ES-I3 (cell line): ENCODE measurements at regions not wholly inside any gene's neighbourhood (a gene's known extent, or its start where the extent isn't known, plus 50 kb on each side); places are given as distances from the start of the nearest gene placed in this dataset.
"Not testable (repeated sequence)": the region's sequence is repeated elsewhere in the genome, so short reads cannot be mapped to it uniquely, and the experiment has no call there.

Source experiments
- H3K36me3 ChIP-seq: 2 replicates; pipeline ENCODE4 v1.6.1; 2013; ENCODE audit warnings: mild to moderate bottlenecking, low read length, control low read depth, moderate library complexity; ENCODE audit not compliant: insufficient read depth
- H3K4me1 ChIP-seq: 2 replicates; pipeline ENCODE4 v1.6.1; 2013; ENCODE audit warnings: mild to moderate bottlenecking, control low read depth, low read length; ENCODE audit not compliant: insufficient read depth
- H3K9ac ChIP-seq: 2 replicates; pipeline ENCODE4 v1.6.1; 2013; ENCODE audit warnings: low read depth, mild to moderate bottlenecking, low read length, moderate library complexity
- H3K9me3 ChIP-seq: 2 replicates; pipeline ENCODE4 v1.6.1; 2013; ENCODE audit warnings: mild to moderate bottlenecking, low read length, moderate library complexity; ENCODE audit not compliant: control insufficient read depth, insufficient read depth

DNA sequence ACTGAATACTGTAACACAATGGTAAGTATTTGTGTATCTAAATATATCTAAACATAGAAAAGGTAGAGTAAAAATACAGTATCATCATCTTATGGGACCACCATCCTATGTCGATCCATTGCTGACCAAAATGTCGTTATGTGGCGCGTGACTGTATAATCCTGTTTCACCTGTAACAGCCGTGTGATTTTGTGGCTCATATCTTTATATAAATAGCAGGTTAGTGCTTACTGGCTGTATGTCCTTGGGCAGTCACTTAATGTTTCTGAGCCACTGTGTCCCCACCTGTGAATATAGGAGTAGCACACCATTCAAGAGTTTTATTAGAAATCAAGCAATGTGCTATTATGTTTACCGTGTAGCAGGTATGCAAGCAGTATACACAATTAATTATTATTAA lies 226.2 kb upstream of the FAT1 start:
- Histone ChIP-seq H3K9me3 (no peaks in the 10 kb centered on the region), H3K36me3 (no peaks in the 10 kb centered on the region), H3K4me1 (peaks cover 3% of the 10 kb centered on the region; the same call in 1 of the 2 replicates), H3K9ac (no peak overlapping the region)

DNA sequence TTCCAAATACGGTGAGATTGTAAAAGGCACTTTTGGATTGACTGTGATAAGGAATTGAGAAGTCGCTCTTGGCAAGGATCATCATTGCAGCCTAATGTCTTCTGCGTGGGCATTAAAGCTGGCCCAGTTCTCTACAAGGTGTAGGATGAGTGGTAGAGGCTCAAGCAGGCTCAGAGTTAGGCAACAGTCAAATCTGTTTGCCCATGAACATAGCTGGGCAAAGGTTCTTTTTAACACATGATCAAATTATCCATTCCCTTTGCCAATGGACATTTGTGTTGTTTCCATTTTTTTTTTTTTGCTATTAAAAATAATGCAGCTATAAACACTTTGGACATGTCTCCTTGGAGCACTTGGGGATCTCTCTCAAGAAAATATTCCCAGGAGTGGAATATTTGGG lies 229.1 kb upstream of the FAT1 start:
- Histone ChIP-seq H3K4me1 (peaks cover 3% of the 10 kb centered on the region; the same call in 1 of the 2 replicates), H3K9me3 (no peaks in the 10 kb centered on the region), H3K36me3 (no peaks in the 10 kb centered on the region), H3K9ac (no peak overlapping the region)

DNA sequence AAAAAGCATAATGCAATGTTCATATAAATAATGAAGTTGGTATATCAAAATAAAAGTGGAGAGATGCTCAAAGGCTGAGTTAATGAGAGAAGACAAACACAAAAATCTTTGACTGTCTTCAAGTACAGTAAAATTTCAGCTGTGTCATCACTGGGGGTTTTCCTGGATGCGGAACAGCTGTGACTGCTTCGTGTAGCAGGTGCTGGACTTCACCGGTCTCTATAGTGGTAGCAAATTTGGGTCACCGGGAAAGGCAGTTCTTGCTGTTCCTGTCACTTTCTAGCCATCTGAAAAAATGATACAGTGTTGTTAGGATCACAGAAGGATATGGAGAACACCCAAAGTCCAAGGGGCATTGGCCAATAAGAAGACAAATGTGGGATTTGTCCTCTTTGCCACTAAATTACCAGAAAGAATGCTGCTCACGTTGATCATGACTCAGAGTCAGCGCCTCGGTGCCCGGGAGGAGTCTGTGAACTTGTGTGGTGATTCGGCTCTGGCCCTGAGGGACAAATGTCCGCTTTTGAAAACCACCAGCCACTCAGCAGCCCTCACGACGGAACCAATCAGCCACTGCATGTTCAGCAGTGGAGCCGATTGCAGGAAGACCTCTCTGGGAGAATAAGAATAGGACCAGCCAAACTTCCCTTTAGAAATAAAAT lies 230.1 kb upstream of the FAT1 start:
- H3K36me3 ChIP-seq = no peaks in the 10 kb centered on the region
- H3K4me1 ChIP-seq = peaks cover 1% of the 10 kb centered on the region; the same call in 1 of the 2 replicates
- no peaks in the 10 kb centered on the region for H3K9me3 ChIP-seq
- H3K9ac ChIP-seq = no peak overlapping the region

DNA sequence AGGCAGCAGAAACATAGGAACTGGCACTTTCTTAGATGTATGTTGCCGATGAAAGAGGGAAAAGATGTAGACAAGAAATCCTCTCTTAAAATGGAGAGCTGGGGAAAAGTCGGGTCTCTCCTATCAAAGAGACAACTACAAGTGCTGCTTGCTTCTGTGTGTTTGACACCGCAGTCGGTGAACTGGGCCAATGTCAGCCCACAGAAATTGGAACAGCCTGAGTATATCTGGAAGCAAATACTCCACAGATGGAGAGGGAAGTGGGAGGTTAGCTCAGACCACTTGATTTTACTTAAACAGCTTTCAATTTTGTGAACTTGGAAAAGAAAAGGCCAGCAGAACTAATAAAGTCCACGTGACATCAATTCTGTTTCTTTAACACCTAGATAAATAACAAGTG lies 230.9 kb upstream of the FAT1 start:
- H3K9ac ChIP-seq = no peak overlapping the region
- no peaks in the 10 kb centered on the region for H3K4me1 ChIP-seq
- no peaks in the 10 kb centered on the region for H3K9me3 ChIP-seq
- H3K36me3 ChIP-seq = no peaks in the 10 kb centered on the region

DNA sequence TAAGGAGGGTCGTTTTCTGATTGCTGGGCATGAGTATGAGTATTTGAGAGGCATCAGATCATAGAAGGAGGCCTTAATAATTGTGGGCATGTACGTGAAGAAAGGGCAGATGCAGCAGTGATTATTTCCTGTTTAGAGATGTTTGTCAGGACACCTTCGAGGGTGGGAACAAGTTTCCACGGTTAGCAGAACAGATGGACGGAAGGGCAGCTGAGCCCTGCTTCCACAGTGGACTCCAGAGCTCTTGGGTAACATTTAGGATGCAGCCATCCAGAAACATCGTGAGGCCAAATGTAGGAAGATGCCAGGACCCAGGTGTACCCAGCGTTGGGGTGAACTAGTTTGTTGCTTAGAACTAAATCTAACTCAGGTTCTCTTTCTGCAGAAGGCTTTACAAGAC lies 231.3 kb upstream of the FAT1 start:
- Histone ChIP-seq H3K4me1 (no peaks in the 10 kb centered on the region), H3K9ac (no peak overlapping the region), H3K36me3 (no peaks in the 10 kb centered on the region), H3K9me3 (no peaks in the 10 kb centered on the region)

DNA sequence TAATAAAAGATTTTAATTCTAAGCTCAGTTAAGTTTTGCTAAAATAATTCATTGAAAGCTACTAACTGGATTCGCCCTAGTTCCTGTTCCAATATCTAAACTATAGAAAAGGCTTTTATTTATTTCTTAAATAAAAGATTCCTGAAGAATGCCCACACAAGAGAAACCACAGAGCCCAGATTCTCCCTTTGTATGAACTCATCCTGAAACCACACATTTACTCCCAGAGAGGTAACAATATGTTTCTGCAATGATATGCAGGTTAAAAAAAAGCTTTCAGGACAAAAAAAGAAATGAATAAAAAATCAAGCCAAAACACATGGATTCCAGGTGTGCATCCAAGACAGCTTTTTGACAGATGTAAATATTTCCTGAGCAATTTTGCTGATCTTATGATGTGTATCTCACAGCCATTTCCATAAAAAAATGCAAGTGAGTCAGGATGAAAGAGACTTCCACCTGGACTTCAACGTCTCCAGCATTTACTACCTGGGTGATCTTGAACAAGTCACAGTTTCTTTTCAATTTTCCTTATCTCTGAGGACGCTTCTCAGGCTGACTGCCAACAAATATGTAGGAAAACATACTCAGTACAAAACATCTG lies 234.4 kb upstream of the FAT1 start:
- H3K9me3 ChIP-seq = no peaks in the 10 kb centered on the region
- no peaks in the 10 kb centered on the region for H3K36me3 ChIP-seq
- H3K4me1 ChIP-seq = no peaks in the 10 kb centered on the region
- no peak overlapping the region for H3K9ac ChIP-seq

DNA sequence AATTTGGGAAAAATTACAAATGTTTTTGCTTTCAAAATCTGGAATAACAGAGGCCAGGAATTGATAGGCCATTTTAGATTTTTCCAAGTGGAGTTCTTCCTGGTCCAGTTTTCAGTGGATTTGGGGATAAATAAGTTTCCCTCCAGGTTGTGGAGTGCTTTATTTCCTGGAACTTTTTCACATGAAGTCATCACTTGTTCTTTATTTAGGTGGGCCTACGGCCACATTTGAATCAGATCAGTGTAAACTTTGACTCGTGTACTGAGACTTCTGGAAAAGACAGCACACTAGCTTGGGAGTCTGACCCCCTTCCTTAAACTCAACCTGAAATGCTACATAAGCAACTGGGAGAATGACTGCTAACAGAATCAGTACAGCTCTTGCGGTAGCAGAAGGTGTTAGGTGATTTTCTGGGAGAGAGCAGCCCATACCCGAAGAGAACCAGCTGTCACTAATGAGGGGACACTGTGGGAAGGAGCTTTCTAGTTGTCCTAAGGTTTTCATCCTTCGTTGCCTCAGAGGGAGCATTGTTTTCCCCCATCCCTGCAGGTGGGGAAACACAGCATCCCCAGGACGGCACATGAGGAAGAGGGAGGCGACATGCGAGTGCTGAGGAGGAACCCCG lies 235.2 kb upstream of the FAT1 start:
- no peak overlapping the region for H3K9ac ChIP-seq
- no peaks in the 10 kb centered on the region for H3K36me3 ChIP-seq
- no peaks in the 10 kb centered on the region for H3K4me1 ChIP-seq
- no peaks in the 10 kb centered on the region for H3K9me3 ChIP-seq

DNA sequence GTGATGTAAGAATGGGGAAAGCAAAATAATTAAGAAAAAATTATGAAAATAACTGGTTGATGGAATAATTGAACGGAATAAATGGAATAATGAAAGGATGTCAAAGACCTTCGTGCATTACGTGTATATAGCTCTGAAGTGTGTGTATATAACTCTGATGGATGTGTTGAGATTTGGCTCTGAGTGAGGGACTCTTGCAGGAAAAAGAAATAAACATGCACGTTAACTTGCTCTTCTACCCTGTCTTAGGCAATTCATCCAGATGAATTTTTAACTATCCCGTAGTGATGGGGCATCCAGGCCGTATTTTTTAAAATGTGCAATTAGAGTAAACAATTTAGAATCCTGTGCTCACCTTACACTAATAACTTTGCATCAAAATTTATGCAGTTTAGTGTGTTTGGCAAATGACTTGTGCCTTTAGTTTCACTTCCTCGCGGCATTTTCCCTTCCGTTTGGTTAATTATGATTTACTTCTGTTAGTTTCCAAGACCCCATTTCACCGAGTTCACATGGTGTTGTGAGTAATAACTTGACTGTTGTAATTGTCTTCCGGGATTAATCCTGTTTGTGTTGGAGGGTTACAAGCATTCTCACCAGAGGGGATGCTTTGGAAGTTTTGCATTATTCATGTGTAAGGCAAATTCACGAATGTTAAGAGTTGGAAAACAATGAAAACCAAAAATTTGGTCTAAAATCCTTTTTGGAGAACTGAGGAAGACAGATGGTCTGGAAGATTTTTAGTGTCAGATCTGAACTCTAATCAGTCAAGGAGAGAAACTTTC lies 256.5 kb upstream of the FAT1 start:
- no peak overlapping the region for H3K9ac ChIP-seq
- no peaks in the 10 kb centered on the region for H3K36me3 ChIP-seq
- no peaks in the 10 kb centered on the region for H3K9me3 ChIP-seq
- peaks cover 4% of the 10 kb centered on the region for H3K4me1 ChIP-seq

DNA sequence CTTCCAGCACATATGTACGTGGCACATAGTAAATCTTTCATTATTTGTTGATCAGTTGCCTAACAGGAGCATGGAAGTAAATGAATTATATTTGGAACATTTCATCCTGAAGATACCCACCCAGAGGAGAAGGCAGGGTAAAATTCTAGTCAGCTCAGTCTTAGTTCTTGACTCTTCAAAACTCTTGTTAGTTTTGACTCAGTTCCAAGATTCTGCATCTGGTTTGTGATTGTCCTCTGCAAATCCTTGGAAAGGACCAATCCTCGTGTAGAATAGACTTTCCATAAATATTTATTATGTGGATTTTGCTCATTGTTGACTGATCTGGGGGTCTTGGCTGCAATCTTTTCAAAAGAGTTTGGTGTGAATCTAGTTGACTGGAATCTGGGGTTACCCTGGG lies 257.5 kb upstream of the FAT1 start:
- Histone ChIP-seq H3K9me3 (no peaks in the 10 kb centered on the region), H3K36me3 (no peaks in the 10 kb centered on the region), H3K9ac (no peak overlapping the region), H3K4me1 (peaks cover 4% of the 10 kb centered on the region)

DNA sequence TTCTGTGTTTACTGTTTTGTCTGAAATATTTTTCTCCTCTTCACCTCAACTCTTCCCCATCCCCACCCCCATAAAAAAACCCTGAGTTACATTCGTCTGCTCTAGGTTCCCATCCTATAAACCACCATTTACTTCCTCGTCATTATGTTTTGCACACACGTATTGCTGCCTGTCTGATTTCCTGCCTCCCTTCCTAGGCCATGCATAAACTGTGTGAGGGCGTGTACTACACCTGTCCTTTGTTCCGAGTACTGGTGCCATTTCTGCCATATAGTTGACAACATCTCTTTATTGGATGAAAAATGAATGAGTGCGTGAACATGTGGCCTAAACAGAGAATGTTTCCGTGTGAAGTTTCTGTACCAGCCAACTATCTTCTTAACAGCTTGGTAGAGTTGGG lies 258.5 kb upstream of the FAT1 start:
- no peaks in the 10 kb centered on the region for H3K9me3 ChIP-seq
- no peak overlapping the region for H3K9ac ChIP-seq
- no peaks in the 10 kb centered on the region for H3K36me3 ChIP-seq
- H3K4me1 ChIP-seq = peaks cover 4% of the 10 kb centered on the region

DNA sequence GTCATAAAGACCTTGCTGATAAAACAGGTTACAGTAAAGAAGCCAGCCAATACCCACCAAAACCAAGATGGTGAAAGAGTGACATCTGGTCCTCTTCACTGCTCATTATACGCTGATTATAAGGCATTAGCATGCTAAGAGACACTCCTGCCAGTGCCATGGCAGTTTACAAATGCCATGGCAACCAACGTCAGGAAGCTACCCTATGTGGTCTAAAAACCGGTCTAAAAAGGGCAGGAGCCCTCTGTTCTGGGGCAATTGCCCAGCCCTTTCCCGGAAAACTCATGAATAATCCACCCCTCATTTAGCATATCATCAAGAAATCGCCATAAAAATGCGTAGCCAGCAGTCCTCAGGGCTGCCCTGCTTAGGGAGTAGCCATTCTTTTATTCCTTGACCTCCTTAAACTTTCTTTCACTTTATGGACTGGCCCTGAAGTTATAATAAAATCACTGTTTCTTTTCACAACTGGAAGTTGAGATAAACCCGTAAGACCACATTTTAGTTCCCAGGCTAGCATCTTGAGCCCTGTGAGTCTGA lies 260.5 kb upstream of the FAT1 start:
- no peaks in the 10 kb centered on the region for H3K9me3 ChIP-seq
- no peaks in the 10 kb centered on the region for H3K36me3 ChIP-seq
- H3K4me1 ChIP-seq = peaks cover 4% of the 10 kb centered on the region
- H3K9ac ChIP-seq = no peak overlapping the region

DNA sequence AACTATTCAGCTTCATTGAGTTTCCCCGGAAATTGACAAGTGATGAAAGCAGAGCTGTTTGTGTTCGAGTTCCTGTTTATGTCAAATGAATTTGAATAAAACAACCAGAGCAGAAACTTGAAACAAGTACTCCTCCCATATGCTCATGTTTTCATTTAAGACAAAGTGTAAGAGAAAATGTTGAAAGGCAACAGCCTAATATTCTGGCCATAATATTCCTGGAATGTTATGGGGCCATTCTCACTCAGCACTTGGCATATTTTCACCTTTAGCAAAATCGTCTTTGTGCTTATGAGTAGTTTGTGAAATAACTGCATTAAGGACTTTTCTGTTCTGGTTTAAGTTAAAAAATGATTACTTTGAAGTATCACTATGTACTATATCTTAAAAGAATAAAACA lies 276.0 kb upstream of the FAT1 start:
- H3K4me1 ChIP-seq = no peaks in the 10 kb centered on the region

DNA sequence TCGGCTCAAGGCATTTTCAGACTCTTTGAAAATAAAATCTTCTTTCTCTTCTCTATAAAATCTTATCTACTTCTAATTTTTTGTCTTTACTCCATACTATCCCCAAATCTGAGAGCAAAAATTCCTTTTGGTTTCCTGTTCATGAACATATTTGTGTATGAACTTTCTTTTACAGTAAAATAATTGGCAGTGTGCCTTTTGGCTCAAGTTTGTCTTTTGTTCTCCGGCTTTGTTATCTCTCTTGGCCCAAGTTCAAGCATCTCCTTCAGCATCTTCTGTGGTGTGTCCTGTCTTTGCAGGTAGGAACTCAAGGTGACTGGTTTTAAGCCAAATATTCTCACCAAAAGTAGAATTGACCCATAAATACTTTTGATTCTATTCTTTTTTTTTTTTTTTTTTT lies 276.6 kb upstream of the FAT1 start:
- H3K36me3 ChIP-seq = no peaks in the 10 kb centered on the region
- H3K9me3 ChIP-seq = no peaks in the 10 kb centered on the region; the same call in 1 of the 2 replicates
- H3K4me1 ChIP-seq = no peaks in the 10 kb centered on the region
- H3K9ac ChIP-seq = no peak overlapping the region

More for the DNA sequence above, 276.0 kb upstream of the FAT1 start:
- H3K36me3 ChIP-seq = no peaks in the 10 kb centered on the region
- H3K9me3 ChIP-seq = no peaks in the 10 kb centered on the region; the same call in 1 of the 2 replicates
- no peak overlapping the region for H3K9ac ChIP-seq

DNA sequence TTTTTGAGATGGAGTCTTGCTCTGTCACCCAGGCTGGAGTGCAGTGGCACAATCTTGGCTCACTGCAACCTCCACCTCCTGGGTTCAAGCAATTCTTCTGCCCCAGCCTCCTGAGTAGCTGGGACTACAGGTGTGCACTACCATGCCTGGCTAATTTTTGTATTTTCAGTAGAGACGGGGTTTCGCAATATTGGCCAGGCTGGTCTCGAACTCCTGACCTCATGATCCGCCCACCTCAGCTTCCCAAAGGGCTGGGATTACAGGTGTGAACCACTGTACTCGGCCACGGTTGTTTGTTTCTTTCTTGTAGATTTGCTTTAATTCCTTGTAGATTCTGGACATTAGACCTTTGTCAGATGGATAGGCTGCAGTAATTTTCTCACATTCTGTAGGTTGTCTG lies 278.5 kb upstream of the FAT1 start:
- not testable (repeated sequence) for H3K36me3 ChIP-seq, H3K9ac ChIP-seq, H3K4me1 ChIP-seq, H3K9me3 ChIP-seq
